GM21526 (cell line): ENCODE measurements at regions not wholly inside any gene's neighbourhood (a gene's known extent, or its start where the extent isn't known, plus 50 kb on each side); places are given as distances from the start of the nearest gene placed in this dataset.

Source experiments
- ATAC-seq: cut with Tn5 transposase; IDR thresholded peaks from one replicate; pipeline ENCODE4 v1.9.1; 2021; ENCODE audit warnings: moderate library complexity; ENCODE audit not compliant: unreplicated experiment, low FRiP score

GRCh38 chr10:83553366-83553765 lies 585.9 kb upstream of the GHITM start:
- ATAC-seq, result no peak

- no peak for ATAC-seq
Measured at GRCh38 chr10:83555264-83555663, 584.0 kb upstream of the GHITM start.

- ATAC-seq, result no peak
Measured at GRCh38 chr10:83562381-83562780, 576.9 kb upstream of the GHITM start.

DNA sequence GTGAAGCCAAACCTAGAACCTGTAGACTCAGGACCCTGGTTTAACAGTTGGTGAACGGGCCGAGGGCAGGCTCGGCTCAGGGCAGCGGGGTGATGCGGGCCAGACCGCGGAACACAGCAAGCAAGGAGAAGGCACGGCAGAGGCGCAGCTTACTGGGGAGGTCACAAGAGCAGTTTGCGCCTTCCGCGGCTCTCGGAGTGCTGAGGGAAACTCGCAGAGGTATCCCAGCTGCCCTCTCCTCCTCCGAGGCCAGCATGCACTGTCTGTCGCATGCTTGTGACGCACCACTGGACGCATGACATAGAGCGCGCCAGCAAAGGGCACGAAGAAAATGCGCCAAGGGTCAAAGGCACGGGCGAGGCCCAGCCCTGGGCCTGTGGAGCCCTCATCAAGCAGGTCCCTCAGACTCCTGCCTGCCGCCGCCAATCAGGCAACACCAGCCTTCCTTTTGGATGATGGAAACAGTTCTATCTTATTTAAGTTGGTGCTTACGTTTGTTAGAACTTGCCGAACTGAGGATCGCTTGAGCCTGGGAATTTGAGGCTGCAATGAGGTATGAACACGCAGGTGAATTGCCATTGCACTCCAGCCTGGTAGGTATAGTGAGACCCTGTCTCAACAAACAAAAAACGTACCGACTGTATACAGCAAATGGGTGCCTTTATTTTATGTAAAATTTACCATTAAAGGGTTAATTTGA lies 574.3 kb upstream of the GHITM start:
- ATAC-seq, result no peak

DNA sequence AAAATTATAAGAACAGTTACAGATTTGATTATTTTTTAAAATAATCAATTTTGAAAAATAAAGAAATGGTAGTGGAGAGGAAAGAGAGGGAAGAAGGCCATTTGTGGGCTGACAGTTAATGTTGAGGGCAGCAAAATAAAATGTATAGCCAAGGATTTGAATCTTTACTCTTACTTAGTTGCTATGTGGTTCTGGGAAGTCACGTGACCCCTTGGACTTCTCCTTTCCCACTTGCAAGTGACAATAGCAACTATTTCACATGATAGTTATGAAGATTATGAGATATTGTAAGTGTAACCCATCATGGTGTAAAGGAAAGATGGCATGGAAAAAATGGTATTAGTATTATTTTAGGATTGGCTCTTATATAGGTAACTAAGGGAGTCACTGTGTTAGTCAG lies 567.3 kb upstream of the GHITM start:
- ATAC-seq, result no peak

GRCh38 chr10:83574770-83575169 lies 564.5 kb upstream of the GHITM start:
- no peak for ATAC-seq

DNA sequence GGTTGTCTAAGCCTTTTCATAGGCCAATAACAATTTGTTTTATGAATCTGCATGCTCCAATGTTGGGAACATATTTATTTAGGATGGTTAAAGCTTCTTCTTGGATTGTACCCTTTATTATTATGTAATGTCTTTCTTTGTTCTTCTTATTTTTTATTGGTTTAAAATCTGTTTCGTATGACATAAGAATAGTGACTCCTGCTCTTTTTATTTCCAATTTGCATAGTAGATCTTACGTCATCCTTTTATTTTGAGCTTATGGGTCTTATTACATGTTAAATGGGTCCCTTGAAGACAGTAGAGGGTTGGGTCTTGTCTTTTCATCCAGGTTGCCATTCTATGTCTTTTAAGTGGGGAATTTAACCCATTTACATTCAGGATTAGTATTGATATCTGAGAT lies 561.9 kb upstream of the GHITM start:
- no peak for ATAC-seq

DNA sequence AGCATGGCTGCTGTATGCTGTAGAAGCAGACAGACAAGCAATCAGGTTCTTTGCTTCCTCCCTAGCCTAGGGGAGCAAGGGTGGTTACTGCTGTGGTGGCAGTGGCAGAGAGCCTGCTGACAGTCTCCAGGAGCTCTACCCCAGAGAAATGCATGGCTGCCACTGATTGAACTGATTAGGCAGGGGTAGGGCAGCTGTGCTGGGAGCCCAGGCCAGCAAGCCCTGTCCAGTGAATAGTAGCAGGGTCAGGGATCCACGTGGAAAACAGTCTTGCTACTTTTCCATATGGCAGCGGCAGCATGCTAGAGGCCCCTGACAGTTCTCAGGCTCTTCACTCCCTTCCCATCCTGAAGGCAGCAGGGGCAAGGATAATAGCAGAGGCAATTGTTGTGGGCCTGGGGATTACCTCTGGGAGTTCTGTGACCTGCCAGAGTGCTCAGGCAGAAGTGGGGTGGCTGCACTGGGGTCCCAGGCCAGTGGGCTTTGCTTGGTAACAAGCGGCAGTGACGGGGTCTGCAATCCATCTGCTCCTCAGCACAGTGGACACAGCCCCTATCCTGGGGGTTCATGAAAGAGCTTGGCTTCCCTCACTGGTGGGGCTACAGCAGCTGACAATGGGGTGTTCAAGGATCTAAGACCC lies 558.8 kb upstream of the GHITM start:
- no peak for ATAC-seq

DNA sequence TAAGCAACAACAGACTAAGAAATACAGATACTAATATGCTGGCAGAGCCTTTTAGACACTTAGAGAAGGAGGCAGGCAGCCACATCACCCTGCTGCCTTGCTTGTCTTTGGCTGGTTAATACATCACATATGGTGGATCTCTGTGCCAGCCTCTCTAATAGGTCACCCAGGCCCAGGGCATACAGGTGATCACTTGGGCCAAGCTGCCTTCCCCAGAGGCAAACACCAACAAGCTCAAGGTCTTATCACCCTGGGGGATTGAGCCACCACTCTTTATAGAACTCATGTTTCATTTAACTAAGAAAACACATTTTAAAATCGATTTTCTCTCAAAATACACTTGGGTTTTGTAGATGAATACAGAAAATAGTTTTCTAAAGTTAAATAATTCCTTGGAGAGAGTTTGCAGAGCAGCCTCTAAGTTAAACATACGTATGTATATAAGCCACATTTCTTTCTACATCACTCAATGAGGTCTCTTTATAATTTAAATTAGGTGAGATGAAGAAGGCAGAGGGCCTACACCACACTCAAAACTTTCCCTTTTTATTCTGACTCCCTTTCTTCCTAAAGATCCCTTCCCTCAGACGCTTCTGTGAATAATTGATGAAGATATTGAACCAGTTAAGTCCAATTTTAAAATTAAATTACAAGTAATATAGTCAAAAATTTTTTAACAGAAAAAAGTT lies 556.8 kb upstream of the GHITM start:
- ATAC-seq, result no peak

GRCh38 chr10:83585686-83586085 lies 553.6 kb upstream of the GHITM start:
- no peak for ATAC-seq

DNA sequence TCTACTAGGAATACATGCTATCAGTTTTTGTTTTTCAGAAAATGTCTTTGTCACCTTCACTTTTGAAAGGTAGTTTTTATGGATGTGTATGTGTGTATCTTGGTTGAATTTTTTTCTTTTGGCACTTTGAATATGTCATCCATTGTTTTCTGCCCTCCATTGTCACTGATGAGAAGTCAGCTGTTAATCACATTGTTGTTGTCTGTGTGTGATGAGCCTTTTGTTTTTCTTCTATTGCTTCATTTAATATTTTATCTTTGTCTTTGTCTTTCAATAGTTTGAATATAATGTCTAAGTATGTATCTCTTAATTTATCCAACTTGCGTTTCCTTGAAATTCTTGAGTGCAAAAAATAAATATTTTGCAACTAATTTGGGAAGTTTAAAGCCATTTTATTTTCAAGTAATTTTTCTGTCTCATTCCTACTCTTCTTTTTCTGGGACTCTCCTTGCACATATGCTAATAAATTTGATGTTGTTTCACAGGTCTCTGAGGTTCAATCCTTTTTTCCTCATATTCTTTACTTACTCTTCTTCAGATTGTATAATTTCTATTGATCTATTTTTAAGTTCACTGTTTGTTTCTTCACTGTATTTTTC lies 546.9 kb upstream of the GHITM start:
- no peak for ATAC-seq

GRCh38 chr10:83603708-83604107 lies 535.6 kb upstream of the GHITM start:
- peak; percentile 90 for ATAC-seq

DNA sequence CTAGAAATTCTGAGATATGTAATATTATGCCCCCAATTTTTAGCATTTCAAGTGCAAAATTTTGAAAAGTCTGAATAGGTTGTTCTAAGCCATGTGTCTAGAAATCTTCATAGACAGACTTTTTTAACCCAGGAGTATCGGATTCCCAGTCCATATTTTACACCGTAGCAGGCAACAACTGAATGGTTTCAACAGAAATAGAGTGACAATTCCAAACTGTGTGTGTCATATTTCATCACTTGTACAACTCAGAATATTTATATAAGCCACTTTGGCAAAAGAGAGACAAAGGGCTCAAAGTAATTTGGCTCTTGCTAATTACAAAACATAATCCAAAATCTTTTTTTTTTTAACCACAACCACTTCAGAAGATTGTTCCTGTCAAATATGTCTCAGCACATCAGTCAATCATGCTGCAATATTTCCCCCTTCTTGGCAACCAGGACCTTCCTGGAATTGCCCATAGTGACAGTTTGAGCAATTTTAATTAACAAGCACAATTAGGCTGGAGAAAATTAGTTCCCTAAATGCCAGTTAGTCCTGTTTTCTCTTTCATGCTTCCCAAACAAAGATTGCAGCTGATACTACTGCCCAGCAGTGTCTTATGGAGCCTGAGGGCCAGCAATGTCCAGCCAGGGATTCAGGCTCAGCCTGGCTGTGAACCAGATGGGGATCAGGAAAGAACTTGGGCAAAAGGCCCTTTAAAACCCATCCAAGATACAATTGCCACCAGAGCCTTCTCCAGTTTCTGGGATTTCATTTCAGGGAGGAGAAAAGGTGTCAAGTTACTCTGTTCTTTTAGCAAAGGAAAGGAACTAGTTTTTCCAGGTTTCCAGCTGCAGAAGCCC lies 533.3 kb upstream of the GHITM start:
- no peak for ATAC-seq

- no peak for ATAC-seq
Measured at GRCh38 chr10:83607959-83608745, 531.2 kb upstream of the GHITM start.

GRCh38 chr10:83612050-83612449 lies 527.3 kb upstream of the GHITM start:
- no peak for ATAC-seq

GRCh38 chr10:83612746-83613145 lies 526.6 kb upstream of the GHITM start:
- ATAC-seq, result no peak

DNA sequence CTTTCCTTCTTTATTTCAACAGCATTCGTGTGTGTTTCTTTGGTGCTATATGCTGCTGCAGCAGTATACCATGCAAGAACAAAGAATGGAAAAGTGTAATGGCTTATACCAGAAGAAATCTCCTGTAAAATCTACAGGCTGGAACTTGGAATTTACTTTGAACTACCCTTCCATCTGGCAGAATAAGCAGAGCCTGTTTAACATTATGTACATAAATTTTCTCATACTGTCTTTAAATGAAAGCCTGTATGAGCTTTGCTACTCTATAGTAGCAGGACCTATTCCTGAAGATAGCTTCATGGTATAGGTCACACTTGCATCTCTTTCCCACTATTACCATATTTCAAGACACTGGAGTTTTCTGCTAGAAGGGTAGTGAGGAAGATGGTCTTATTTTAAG lies 522.1 kb upstream of the GHITM start:
- ATAC-seq, result no peak

DNA sequence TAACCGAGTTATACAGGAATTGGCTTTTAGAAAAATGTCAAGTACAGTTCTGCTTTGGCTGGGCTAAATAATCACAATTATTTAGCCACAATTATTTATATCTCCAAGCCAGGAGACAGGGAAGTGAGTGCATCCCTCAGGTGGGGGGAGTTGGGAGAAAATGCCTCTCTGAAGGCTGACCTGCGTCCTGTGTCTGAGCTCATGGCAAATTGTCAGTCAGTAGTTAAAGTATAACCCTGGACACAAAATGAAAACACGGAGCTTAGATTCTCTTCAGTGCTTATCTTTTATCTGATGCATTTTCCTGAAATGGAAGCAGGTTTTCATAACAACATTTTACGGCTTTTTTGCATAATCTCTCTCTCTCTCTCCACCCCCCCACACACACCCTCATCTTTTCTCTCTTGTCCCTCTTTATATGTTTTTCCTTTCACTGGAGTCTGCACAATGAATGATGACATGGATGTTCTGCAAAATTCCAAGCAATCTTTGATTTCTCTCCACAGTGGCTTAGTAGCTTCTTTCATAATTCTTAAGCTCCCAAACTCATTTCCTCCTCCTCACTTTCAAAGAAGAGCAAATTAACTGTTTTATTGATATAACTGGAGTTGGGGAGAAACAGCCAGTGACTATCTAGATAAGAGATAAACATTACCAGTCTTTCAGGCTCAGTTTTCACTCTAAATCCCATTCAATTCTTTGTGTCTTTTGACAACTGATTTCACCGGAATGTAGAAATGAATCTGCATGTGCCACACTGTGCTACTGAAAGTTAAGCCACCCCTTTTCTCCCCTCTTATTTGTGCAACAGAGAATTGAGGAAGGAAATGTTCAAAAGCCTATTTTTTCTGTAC lies 521.4 kb upstream of the GHITM start:
- ATAC-seq, result no peak

GRCh38 chr10:83625831-83626360 lies 513.4 kb upstream of the GHITM start:
- no peak for ATAC-seq
